ENCODE measurements at regions not wholly inside any gene's neighbourhood (a gene's known extent, or its start where the extent isn't known, plus 50 kb on each side); places are given as distances from the start of the nearest gene placed in this dataset.
"Not testable (repeated sequence)": the region's sequence is repeated elsewhere in the genome, so short reads cannot be mapped to it uniquely, and the experiment has no call there.

DNA sequence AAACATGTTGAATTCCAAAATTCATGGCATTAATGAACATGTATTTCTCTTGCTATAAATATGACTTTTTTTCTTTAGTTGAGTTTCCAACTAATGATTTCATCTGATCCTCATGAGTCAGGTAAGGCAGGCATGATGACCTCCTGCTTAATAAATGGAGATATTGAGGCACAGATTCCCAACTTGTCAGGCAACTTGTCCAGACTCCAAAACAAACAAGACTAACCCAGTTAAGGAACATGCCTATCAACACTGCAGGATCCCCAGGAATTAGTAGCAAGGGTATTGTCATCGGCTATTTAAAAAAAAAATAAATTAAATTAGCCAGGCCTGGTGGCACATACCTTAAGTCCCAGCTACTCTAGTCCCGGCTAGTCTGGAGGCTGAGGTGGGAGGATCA lies 121.3 kb upstream of the SALL4 start:
- DNase-seq (ENCODE audit: low spot score, unreplicated experiment): no peak
- Mint-ChIP-seq H3K4me3 (ENCODE audit: low read depth) (no peak overlapping the region), H3K36me3 (ENCODE audit: insufficient read depth) (no peaks in the 10 kb centered on the region), H3K27me3 (peaks cover 6% of the 10 kb centered on the region), H3K27ac (no peak overlapping the region), H3K9me3 (ENCODE audit: low read depth) (no peaks in the 10 kb centered on the region), H3K4me1 (ENCODE audit: low read depth) (peaks cover 23% of the 10 kb centered on the region)
- TF ChIP-seq, protein P1, sequence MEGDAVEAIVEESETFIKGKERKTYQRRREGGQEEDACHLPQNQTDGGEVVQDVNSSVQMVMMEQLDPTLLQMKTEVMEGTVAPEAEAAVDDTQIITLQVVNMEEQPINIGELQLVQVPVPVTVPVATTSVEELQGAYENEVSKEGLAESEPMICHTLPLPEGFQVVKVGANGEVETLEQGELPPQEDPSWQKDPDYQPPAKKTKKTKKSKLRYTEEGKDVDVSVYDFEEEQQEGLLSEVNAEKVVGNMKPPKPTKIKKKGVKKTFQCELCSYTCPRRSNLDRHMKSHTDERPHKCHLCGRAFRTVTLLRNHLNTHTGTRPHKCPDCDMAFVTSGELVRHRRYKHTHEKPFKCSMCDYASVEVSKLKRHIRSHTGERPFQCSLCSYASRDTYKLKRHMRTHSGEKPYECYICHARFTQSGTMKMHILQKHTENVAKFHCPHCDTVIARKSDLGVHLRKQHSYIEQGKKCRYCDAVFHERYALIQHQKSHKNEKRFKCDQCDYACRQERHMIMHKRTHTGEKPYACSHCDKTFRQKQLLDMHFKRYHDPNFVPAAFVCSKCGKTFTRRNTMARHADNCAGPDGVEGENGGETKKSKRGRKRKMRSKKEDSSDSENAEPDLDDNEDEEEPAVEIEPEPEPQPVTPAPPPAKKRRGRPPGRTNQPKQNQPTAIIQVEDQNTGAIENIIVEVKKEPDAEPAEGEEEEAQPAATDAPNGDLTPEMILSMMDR (IDR thresholded peaks at IDR 0.05; ENCODE audit: unreplicated experiment): no peak

DNA sequence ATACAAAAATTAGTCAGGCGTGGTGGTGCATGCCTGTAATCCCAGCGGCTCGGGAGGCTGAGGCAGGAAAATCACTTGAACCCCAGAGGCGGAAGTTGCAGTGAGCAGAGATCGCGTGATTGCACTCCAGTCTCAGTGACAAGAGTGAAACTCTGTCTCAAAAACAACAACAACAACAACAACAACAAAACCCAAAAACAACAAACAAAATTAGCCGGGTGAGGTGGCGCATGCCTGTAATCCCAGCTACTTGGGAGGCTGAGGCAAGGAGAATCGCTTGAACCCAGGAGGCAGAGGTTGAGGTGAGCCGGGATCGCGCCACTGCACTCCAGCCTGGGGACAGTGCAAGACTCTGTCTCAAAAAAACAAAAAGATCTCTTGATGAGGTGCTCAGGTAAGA lies 120.5 kb upstream of the SALL4 start:
- not testable (repeated sequence) for DNase-seq (ENCODE audit: low spot score, unreplicated experiment); H3K4me3 Mint-ChIP-seq (ENCODE audit: low read depth); H3K9me3 Mint-ChIP-seq (ENCODE audit: low read depth); H3K27me3 Mint-ChIP-seq; H3K36me3 Mint-ChIP-seq (ENCODE audit: insufficient read depth)
- Mint-ChIP-seq H3K4me1 (ENCODE audit: low read depth) (peaks cover 31% of the 10 kb centered on the region), H3K27ac (peak overlapping the region; percentile 72)

DNA sequence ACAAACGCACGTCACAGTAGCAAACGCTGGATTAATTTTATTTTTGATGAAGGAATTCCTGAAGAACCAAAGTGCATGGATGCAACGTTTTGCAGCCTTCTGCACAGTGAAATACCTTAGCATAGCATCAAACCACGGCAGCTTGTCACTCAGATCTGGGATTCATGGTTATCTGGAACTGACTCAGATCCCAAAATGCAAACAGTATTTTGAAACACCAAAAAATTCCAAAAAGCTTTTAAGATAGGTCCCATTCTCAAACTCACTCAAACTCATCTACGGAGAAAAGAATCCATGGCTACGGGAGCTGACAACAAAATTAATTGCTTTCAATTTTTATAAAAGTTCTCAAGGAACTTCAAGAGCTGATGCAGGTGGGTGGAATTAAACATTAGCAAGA lies 116.2 kb upstream of the SALL4 start:
- no peaks in the 10 kb centered on the region for H3K9me3 Mint-ChIP-seq (ENCODE audit: low read depth)
- peak overlapping the region; percentile 1 for H3K27ac Mint-ChIP-seq
- H3K36me3 Mint-ChIP-seq (ENCODE audit: insufficient read depth): no peaks in the 10 kb centered on the region
- no peak overlapping the region for H3K4me3 Mint-ChIP-seq (ENCODE audit: low read depth)
- TF ChIP-seq, protein P1 (IDR thresholded peaks at IDR 0.05; ENCODE audit: unreplicated experiment): no peak
- H3K4me1 Mint-ChIP-seq (ENCODE audit: low read depth): peaks cover 40% of the 10 kb centered on the region
- H3K27me3 Mint-ChIP-seq: no peaks in the 10 kb centered on the region
- DNase-seq (ENCODE audit: low spot score, unreplicated experiment): no peak

DNA sequence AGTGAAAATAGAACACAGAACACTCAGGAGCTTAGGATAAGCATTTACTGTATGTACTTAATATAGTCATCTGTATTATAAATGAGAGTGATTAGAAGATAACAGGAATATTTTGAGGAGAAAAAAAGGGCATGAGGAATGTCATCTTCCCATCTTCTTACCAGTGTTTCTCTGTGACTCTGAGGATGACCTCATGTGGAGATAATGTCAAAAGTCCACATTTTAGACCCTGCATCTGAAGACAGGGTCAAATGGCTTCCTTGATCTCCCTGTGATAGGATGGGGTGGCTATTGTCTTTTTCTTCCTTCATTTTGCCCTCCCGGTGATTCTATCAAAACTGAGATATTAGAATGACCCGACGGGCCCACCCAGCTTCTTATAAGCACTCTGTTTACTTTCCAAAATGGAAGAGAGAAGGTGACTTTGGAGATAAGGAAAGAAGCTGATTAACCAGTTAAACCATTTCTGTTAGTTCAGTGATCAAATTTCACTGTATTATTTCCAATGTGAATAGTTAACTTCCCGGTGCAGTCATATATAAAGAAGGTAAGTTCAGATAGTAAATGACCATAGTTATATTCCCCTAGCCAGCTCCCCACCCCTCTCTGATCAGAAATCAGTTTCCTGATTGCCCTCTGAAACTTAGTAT lies 115.7 kb upstream of the SALL4 start:
- Mint-ChIP-seq H3K4me3 (ENCODE audit: low read depth) (no peak overlapping the region), H3K4me1 (ENCODE audit: low read depth) (peaks cover 39% of the 10 kb centered on the region)

DNA sequence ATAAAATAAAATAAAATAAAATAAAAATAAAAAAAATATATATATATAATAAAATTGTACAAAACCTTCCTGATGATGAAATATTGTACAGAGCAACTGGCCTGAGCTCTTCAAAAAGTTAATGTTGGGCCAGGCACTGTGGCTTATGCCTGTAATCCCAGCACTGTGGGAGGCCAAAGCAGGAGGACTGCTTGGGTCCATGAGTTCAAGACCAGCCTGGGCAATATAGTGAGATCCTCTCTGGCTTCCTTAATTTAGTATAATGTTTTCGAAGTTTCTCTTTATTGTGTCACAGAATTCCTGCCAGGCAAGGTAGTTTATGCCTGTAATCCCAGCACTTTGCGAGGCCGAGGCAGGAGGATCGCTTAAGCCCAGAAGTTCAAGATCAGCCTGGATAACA lies 113.9 kb upstream of the SALL4 start:
- H3K4me3 Mint-ChIP-seq (ENCODE audit: low read depth): no peak overlapping the region
- H3K36me3 Mint-ChIP-seq (ENCODE audit: insufficient read depth): no peaks in the 10 kb centered on the region
- H3K27ac Mint-ChIP-seq: no peak overlapping the region
- peaks cover 44% of the 10 kb centered on the region for H3K4me1 Mint-ChIP-seq (ENCODE audit: low read depth)
- H3K27me3 Mint-ChIP-seq: no peaks in the 10 kb centered on the region
- TF ChIP-seq, protein P1 (IDR thresholded peaks at IDR 0.05; ENCODE audit: unreplicated experiment): no peak
- H3K9me3 Mint-ChIP-seq (ENCODE audit: low read depth): no peaks in the 10 kb centered on the region
- no peak for DNase-seq (ENCODE audit: low spot score, unreplicated experiment)

More for the DNA sequence above, 115.7 kb upstream of the SALL4 start:
- TF ChIP-seq, protein P1 (IDR thresholded peaks at IDR 0.05; ENCODE audit: unreplicated experiment): no peak
- H3K27ac Mint-ChIP-seq: peak overlapping the region; percentile 1
- DNase-seq (ENCODE audit: low spot score, unreplicated experiment): no peak
- no peaks in the 10 kb centered on the region for H3K27me3 Mint-ChIP-seq
- no peaks in the 10 kb centered on the region for H3K9me3 Mint-ChIP-seq (ENCODE audit: low read depth)
- no peaks in the 10 kb centered on the region for H3K36me3 Mint-ChIP-seq (ENCODE audit: insufficient read depth)

DNA sequence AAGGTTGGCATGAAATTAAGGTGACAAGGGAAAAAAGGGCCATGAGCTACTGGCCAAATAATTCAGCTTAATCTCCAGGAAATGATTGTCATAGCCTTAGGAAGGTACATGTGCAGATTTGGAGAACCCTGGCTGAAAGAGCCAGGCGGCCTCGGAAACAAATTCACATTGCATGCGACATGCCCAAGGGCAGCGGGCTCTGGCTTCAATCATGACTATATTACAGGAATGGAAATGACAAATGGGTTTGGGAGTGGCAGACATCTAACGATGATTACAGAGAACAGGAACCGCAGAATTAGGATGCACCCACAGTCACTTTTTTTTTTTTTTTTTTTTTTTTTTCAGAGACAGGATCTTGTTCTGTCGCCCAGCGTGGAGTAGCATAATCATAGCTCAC lies 112.4 kb upstream of the SALL4 start:
- no peak for DNase-seq (ENCODE audit: low spot score, unreplicated experiment)
- Mint-ChIP-seq H3K27me3 (no peaks in the 10 kb centered on the region), H3K9me3 (ENCODE audit: low read depth) (no peaks in the 10 kb centered on the region), H3K4me1 (ENCODE audit: low read depth) (peaks cover 55% of the 10 kb centered on the region), H3K36me3 (ENCODE audit: insufficient read depth) (no peaks in the 10 kb centered on the region), H3K27ac (peak overlapping the region; percentile 49), H3K4me3 (ENCODE audit: low read depth) (no peak overlapping the region)
- TF ChIP-seq, protein P1 (IDR thresholded peaks at IDR 0.05; ENCODE audit: unreplicated experiment): no peak
